Neural cell (in vitro differentiated cells): ENCODE measurements at regions not wholly inside any gene's neighbourhood (a gene's known extent, or its start where the extent isn't known, plus 50 kb on each side); places are given as distances from the start of the nearest gene placed in this dataset.

Experiments used
- SMC3 ChIP-seq: fragments of 450-650 bp; conservative IDR thresholded peaks from 2 replicates; pipeline ENCODE4 v1.6.1; 2014; ENCODE audit warnings: antibody characterized with exemption, mild to moderate bottlenecking, moderate library complexity; ENCODE audit not compliant: poor library complexity
- TF ChIP-seq, protein P1 (sequence below): fragments of 450-650 bp; IDR thresholded peaks from 2 replicates; pipeline ENCODE4 v1.5.1; 2014; ENCODE audit warnings: antibody characterized with exemption, mild to moderate bottlenecking, moderate library complexity; ENCODE audit not compliant: poor library complexity, severe bottlenecking
- TF ChIP-seq, protein P2 (sequence below): IDR thresholded peaks from 2 replicates; pipeline ENCODE4 v1.6.1; 2012; ENCODE audit warnings: borderline replicate concordance

DNA sequence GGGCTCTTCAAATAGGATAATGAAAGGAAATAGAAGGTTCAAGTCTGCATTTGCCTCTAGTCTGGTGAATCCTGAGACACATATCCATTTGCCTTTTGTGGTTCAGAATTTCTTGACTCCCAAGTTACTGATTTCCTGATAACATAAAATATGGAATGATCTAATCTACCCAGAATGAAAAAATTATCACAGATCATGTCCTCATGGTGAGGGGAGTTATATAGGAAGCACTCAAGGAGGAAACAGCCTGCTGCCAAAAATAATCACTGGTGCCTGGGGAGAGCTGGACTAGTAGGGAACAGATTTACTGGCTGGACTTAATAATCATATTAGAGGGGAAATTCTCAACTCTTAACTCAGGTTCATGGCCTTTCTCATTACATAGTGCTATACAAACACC, 95.5 kb upstream of the STK17B start:
- TF ChIP-seq, protein P1, sequence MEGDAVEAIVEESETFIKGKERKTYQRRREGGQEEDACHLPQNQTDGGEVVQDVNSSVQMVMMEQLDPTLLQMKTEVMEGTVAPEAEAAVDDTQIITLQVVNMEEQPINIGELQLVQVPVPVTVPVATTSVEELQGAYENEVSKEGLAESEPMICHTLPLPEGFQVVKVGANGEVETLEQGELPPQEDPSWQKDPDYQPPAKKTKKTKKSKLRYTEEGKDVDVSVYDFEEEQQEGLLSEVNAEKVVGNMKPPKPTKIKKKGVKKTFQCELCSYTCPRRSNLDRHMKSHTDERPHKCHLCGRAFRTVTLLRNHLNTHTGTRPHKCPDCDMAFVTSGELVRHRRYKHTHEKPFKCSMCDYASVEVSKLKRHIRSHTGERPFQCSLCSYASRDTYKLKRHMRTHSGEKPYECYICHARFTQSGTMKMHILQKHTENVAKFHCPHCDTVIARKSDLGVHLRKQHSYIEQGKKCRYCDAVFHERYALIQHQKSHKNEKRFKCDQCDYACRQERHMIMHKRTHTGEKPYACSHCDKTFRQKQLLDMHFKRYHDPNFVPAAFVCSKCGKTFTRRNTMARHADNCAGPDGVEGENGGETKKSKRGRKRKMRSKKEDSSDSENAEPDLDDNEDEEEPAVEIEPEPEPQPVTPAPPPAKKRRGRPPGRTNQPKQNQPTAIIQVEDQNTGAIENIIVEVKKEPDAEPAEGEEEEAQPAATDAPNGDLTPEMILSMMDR: no peak
- TF ChIP-seq, protein P2, sequence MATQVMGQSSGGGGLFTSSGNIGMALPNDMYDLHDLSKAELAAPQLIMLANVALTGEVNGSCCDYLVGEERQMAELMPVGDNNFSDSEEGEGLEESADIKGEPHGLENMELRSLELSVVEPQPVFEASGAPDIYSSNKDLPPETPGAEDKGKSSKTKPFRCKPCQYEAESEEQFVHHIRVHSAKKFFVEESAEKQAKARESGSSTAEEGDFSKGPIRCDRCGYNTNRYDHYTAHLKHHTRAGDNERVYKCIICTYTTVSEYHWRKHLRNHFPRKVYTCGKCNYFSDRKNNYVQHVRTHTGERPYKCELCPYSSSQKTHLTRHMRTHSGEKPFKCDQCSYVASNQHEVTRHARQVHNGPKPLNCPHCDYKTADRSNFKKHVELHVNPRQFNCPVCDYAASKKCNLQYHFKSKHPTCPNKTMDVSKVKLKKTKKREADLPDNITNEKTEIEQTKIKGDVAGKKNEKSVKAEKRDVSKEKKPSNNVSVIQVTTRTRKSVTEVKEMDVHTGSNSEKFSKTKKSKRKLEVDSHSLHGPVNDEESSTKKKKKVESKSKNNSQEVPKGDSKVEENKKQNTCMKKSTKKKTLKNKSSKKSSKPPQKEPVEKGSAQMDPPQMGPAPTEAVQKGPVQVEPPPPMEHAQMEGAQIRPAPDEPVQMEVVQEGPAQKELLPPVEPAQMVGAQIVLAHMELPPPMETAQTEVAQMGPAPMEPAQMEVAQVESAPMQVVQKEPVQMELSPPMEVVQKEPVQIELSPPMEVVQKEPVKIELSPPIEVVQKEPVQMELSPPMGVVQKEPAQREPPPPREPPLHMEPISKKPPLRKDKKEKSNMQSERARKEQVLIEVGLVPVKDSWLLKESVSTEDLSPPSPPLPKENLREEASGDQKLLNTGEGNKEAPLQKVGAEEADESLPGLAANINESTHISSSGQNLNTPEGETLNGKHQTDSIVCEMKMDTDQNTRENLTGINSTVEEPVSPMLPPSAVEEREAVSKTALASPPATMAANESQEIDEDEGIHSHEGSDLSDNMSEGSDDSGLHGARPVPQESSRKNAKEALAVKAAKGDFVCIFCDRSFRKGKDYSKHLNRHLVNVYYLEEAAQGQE: no peak
- TF ChIP-seq SMC3: no peak
